ENCODE measurements at regions not wholly inside any gene's neighbourhood (a gene's known extent, or its start where the extent isn't known, plus 50 kb on each side); places are given as distances from the start of the nearest gene placed in this dataset.

DNA sequence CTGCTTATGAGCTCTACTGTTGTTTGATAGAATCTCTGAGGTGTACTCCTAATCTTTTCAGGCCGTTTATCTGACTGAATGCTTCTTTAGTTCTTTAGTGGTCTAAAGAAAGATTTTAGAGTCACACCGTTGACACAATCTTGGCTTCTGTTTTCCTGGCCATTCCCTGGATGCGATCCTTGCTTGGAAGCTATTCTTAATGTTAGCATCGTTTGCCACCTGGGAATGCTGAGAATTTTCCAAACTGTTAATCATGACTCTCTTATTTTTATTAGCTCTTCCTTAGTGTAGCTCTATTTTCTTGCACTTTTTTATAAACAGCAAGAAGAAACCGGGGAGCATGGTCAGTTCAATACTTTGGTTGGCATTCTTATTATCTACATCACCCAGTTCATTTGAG, 281.0 kb upstream of the PCDH20 start:
- TF ChIP-seq EZH2 (IDR thresholded peaks at IDR 0.05) (no peak), POLR2AphosphoS5 (IDR thresholded peaks at IDR 0.05; ENCODE audit: borderline replicate concordance, low read depth, low read length) (no peak)
